IMR-90 (cell line): ENCODE measurements at regions not wholly inside any gene's neighbourhood (a gene's known extent, or its start where the extent isn't known, plus 50 kb on each side); places are given as distances from the start of the nearest gene placed in this dataset.

Experiments
- ATAC-seq: fragments of 200-7000 bp; cut with Tn5 transposase; 2 replicates; pipeline ENCODE4 v1.9.1; 2020; ENCODE audit warnings: low read depth, mild to moderate bottlenecking, moderate library complexity
- BruUV-seq: library from RNA; stranded (reverse); fragments of 400-500 nt; replicated peaks from 2 replicates; lab custom pipeline; 2021; lab: Mats Ljungman, UMichigan
- CTCF ChIA-PET: fragments of 300-600 bp; formaldehyde crosslinking; extraction: SDS; loops from one replicate; lab custom pipeline; 2021; ENCODE audit warnings: antibody characterized with exemption; lab: Yijun Ruan, JAX
- POLR2A ChIA-PET: fragments of 300-600 bp; sonication (Branson Sonifier 250); formaldehyde crosslinking; loops from one replicate; lab custom pipeline; 2022; ENCODE audit warnings: antibody characterized with exemption; ENCODE audit not compliant: unreplicated experiment; lab: Charles Lee
- DNase-seq: peaks from one replicate; pipeline ENCODE4 v3.0.0; 2013
- H2AFZ ChIP-seq: replicated peaks from 2 replicates; pipeline ENCODE3; 2013; ENCODE audit warnings: low read length, mild to moderate bottlenecking; ENCODE audit not compliant: poor library complexity
- H2AK5ac ChIP-seq: 2 replicates; pipeline ENCODE4 v1.6.1; 2013; ENCODE audit warnings: low read depth, low read length, inconsistent platforms
- H2AK9ac ChIP-seq: replicated peaks from 2 replicates; pipeline ENCODE3; 2013; ENCODE audit warnings: mild to moderate bottlenecking, low read depth, low read length, moderate library complexity; ENCODE audit not compliant: poor library complexity
- H2BK120ac ChIP-seq: 2 replicates; pipeline ENCODE4 v1.6.1; 2013; ENCODE audit warnings: low read depth, low read length, inconsistent platforms
- H2BK15ac ChIP-seq: 3 replicates; pipeline ENCODE4 v1.6.1; 2013; ENCODE audit warnings: low read depth, low read length, inconsistent platforms
- H2BK20ac ChIP-seq: 2 replicates; pipeline ENCODE4 v1.6.1; 2013; ENCODE audit warnings: low read depth, mild to moderate bottlenecking, inconsistent platforms, low read length, moderate library complexity
- H2BK5ac ChIP-seq: 2 replicates; pipeline ENCODE4 v1.6.1; 2013; ENCODE audit warnings: mild to moderate bottlenecking, low read depth, low read length, inconsistent platforms; ENCODE audit not compliant: poor library complexity, severe bottlenecking
- H3K14ac ChIP-seq: replicated peaks from 2 replicates; pipeline ENCODE4 v1.6.1; 2013; ENCODE audit warnings: low read depth, low read length, inconsistent platforms
- H3K18ac ChIP-seq: 2 replicates; pipeline ENCODE4 v1.6.1; 2013; ENCODE audit warnings: low read depth, low read length, control low read depth
- H3K23ac ChIP-seq: 2 replicates; pipeline ENCODE4 v1.6.1; 2013; ENCODE audit warnings: low read depth, low read length, inconsistent platforms
- H3K27ac ChIP-seq: 2 replicates; pipeline ENCODE4 v1.5.1; 2013; ENCODE audit warnings: mild to moderate bottlenecking, control low read depth, low read length; ENCODE audit not compliant: insufficient read depth
- H3K27me3 ChIP-seq: 2 replicates; pipeline ENCODE4 v1.6.1; 2013; ENCODE audit warnings: low read length; ENCODE audit not compliant: control insufficient read depth, insufficient read depth
- H3K36me3 ChIP-seq: 2 replicates; pipeline ENCODE4 v1.6.1; 2013; ENCODE audit warnings: low read length, mixed read lengths; ENCODE audit not compliant: control insufficient read depth, insufficient read depth
- H3K4ac ChIP-seq: 2 replicates; pipeline ENCODE4 v1.6.1; 2013; ENCODE audit warnings: low read depth, low read length, inconsistent platforms
- H3K4me1 ChIP-seq: 2 replicates; pipeline ENCODE4 v1.6.1; 2013; ENCODE audit warnings: low read length, mixed read lengths; ENCODE audit not compliant: control insufficient read depth, insufficient read depth
- H3K4me2 ChIP-seq: 2 replicates; pipeline ENCODE4 v1.6.1; 2013; ENCODE audit warnings: low read depth, mild to moderate bottlenecking, control low read depth, low read length, moderate library complexity
- H3K4me3 ChIP-seq: 2 replicates; pipeline ENCODE4 v1.5.1; 2013; ENCODE audit warnings: low read depth, mild to moderate bottlenecking, control low read depth, low read length, moderate library complexity; ENCODE audit not compliant: insufficient read depth
- H3K56ac ChIP-seq: 2 replicates; pipeline ENCODE4 v1.6.1; 2013; ENCODE audit warnings: low read length, inconsistent platforms; ENCODE audit not compliant: insufficient read depth; ENCODE audit errors: extremely low read depth
- H3K79me1 ChIP-seq, 2 experiments: 2 replicates each; pipeline ENCODE4 v1.6.1; 2013; ENCODE audit warnings: low read length in 2 of 2, inconsistent platforms in 1 of 2, low read depth in 1 of 2
- H3K9ac ChIP-seq: 2 replicates; pipeline ENCODE4 v1.6.1; 2013; ENCODE audit warnings: low read depth, low read length, control low read depth
- H3K9me1 ChIP-seq: 2 replicates; pipeline ENCODE4 v1.6.1; 2013; ENCODE audit warnings: low read length, inconsistent platforms; ENCODE audit not compliant: insufficient read depth
- H3K9me3 ChIP-seq: 2 replicates; pipeline ENCODE4 v1.6.1; 2013; ENCODE audit warnings: low read length; ENCODE audit not compliant: control insufficient read depth, insufficient read depth
- H4K20me1 ChIP-seq: 2 replicates; pipeline ENCODE4 v1.6.1; 2013; ENCODE audit warnings: low read length, inconsistent platforms; ENCODE audit not compliant: insufficient read depth
- H4K5ac ChIP-seq: 2 replicates; pipeline ENCODE4 v1.6.1; 2013; ENCODE audit warnings: mild to moderate bottlenecking, low read depth, low read length, control low read depth
- H4K8ac ChIP-seq, 2 experiments: 2 replicates each; pipeline ENCODE4 v1.6.1; 2013; ENCODE audit warnings: low read depth in 2 of 2, low read length in 2 of 2, control low read depth in 1 of 2, inconsistent platforms in 1 of 2
- H4K91ac ChIP-seq: 2 replicates; pipeline ENCODE4 v1.6.1; 2013; ENCODE audit warnings: low read depth, low read length, inconsistent platforms; ENCODE audit not compliant: insufficient read depth
- BHLHE40 ChIP-seq: fragments of 150-350 bp; IDR thresholded peaks from 2 replicates; pipeline ENCODE4 v1.6.1; 2016; ENCODE audit warnings: mild to moderate bottlenecking, low read depth, low read length
- CEBPB ChIP-seq: IDR thresholded peaks from 2 replicates; pipeline ENCODE4 v1.6.1; 2012; ENCODE audit warnings: low read depth, low read length, improper control_type of control experiment
- CHD1 ChIP-seq: IDR thresholded peaks from 2 replicates; pipeline ENCODE4 v1.6.1; 2012; ENCODE audit warnings: low read depth, low read length, improper control_type of control experiment
- CTCF ChIP-seq: conservative IDR thresholded peaks from 2 replicates; pipeline ENCODE4 v1.5.1; 2012; ENCODE audit warnings: mild to moderate bottlenecking, low read depth, low read length, improper control_type of control experiment
- ELK1 ChIP-seq: fragments of 150-350 bp; IDR thresholded peaks from 2 replicates; pipeline ENCODE4 v1.6.1; 2016; ENCODE audit warnings: low read depth, mild to moderate bottlenecking, low read length, moderate library complexity, borderline replicate concordance
- FOS ChIP-seq: fragments of 150-350 bp; IDR thresholded peaks from 2 replicates; pipeline ENCODE4 v1.6.1; 2016; ENCODE audit warnings: low read depth, low read length
- MAFK ChIP-seq: IDR thresholded peaks from 2 replicates; pipeline ENCODE4 v1.6.1; 2012; ENCODE audit warnings: low read depth, low read length, improper control_type of control experiment
- MAZ ChIP-seq: IDR thresholded peaks from 2 replicates; pipeline ENCODE4 v1.6.1; 2012; ENCODE audit warnings: low read depth, mild to moderate bottlenecking, low read length, improper control_type of control experiment, moderate library complexity, borderline replicate concordance
- MXI1 ChIP-seq: IDR thresholded peaks from 2 replicates; pipeline ENCODE4 v1.6.1; 2012; ENCODE audit warnings: low read depth, mild to moderate bottlenecking, low read length, moderate library complexity, borderline replicate concordance
- NFE2L2 ChIP-seq: fragments of 150-350 bp; IDR thresholded peaks from 2 replicates; pipeline ENCODE4 v1.6.1; 2016; ENCODE audit warnings: low read depth, mild to moderate bottlenecking, low read length
- POLR2A ChIP-seq: IDR thresholded peaks from 2 replicates; pipeline ENCODE4 v1.6.1; 2012; ENCODE audit warnings: mild to moderate bottlenecking, low read depth, low read length
- RAD21 ChIP-seq: IDR thresholded peaks from 2 replicates; pipeline ENCODE4 v1.6.1; 2012; ENCODE audit warnings: low read length, improper control_type of control experiment
- RCOR1 ChIP-seq: IDR thresholded peaks from 2 replicates; pipeline ENCODE4 v1.6.1; 2012; ENCODE audit warnings: mild to moderate bottlenecking, low read length, improper control_type of control experiment; ENCODE audit not compliant: insufficient replicate concordance
- RFX5 ChIP-seq: IDR thresholded peaks from 2 replicates; pipeline ENCODE4 v1.8.0; 2012; ENCODE audit warnings: low read depth, mild to moderate bottlenecking, low read length, moderate library complexity
- SMC3 ChIP-seq: fragments of 150-350 bp; IDR thresholded peaks from 2 replicates; pipeline ENCODE4 v1.6.1; 2016; ENCODE audit warnings: low read depth, mild to moderate bottlenecking, antibody characterized with exemption, low read length, moderate library complexity
- USF2 ChIP-seq: fragments of 150-350 bp; IDR thresholded peaks from 2 replicates; pipeline ENCODE4 v1.6.1; 2017; ENCODE audit warnings: mild to moderate bottlenecking, antibody characterized with exemption, low read length, low read depth
- WGBS, 2 experiments: methylation state at CpG; one replicate each; pipeline versions ENCODE4 v1.1.5 to v1.1.7; 2013; ENCODE audit warnings: missing lambda C conversion rate in 2 of 2; ENCODE audit not compliant: insufficient read length in 1 of 2; ENCODE audit errors: extremely low coverage in 2 of 2; 5-methylcytosine and 5-hydroxymethylcytosine counted together
- dilution Hi-C: fragments of 300-500 bp; cut with HindIII; formaldehyde crosslinking; loops from one replicate; pipeline ENCODE4 v1.14.3; 2018; ENCODE audit warnings: low sequenced_read_pairs; ENCODE audit not compliant: unreplicated experiment
- in situ Hi-C: fragments of 300-500 bp; cut with MboI; formaldehyde crosslinking; loops from 3 replicates; pipeline ENCODE4 v1.14.3; 2019; ENCODE audit warnings: low sequenced_read_pairs, inconsistent platforms, mixed read lengths
- intact Hi-C: fragments of 100-400 bp; cut with micrococcal nuclease; formaldehyde crosslinking; loops from 2 replicates; pipeline ENCODE4 v1.10.0; 2022

- no peak overlapping the region for H3K14ac ChIP-seq
- CTCF ChIA-PET = interaction anchor here (0.5 kb wide), 1 partner anchor 62 kb away, joined by 3 read pairs; no protein-coding TSS in a partner anchor
- no peak overlapping the region for H2BK5ac ChIP-seq
- H2BK15ac ChIP-seq = no peak overlapping the region
- no peak overlapping the region for H4K5ac ChIP-seq
- H2AK5ac ChIP-seq = no peak overlapping the region
- H4K91ac ChIP-seq = no peak overlapping the region
- H3K4me2 ChIP-seq = no peak overlapping the region
- no peak overlapping the region for H3K4ac ChIP-seq
- H3K79me1 ChIP-seq = no peaks in the 10 kb centered on the region
- peak overlapping the region; percentile 26 for H2AFZ ChIP-seq
- no peak overlapping the region for H3K18ac ChIP-seq
- H3K4me1 ChIP-seq = no peaks in the 10 kb centered on the region
- H4K20me1 ChIP-seq = no peaks in the 10 kb centered on the region
- H2BK20ac ChIP-seq = no peak overlapping the region
- no CpG with 5 or more reads among the region's 4 CpGs for whole genome bisulfite sequencing, 2 experiments
- no peak overlapping the region for H2AK9ac ChIP-seq
- BruUV-seq = no TSS peak
- H3K4me3 ChIP-seq = no peak overlapping the region
- in situ Hi-C loops = no loop called here
- H3K27ac ChIP-seq = no peak overlapping the region
- no peak for ATAC-seq
- no peak overlapping the region for H3K9ac ChIP-seq
- dilution Hi-C loops = no loop called here
- DNase-seq = peak; percentile 6
- H4K8ac ChIP-seq = no peak overlapping the region
- TF ChIP-seq ELK1 (no peak), RAD21 (no peak), MAFK (no peak), SMC3 (no peak), MXI1 (no peak), POLR2A (no peak), CEBPB (no peak), NFE2L2 (no peak), MAZ (no peak), CHD1 (no peak), RFX5 (no peak), RCOR1 (no peak), USF2 (no peak), FOS (no peak), CTCF (no peak), BHLHE40 (no peak)
- H3K27me3 ChIP-seq = no peaks in the 10 kb centered on the region
- no peak overlapping the region for H3K23ac ChIP-seq
- no peak overlapping the region for H3K56ac ChIP-seq
- no peak overlapping the region for H2BK120ac ChIP-seq
- intact Hi-C loops = no loop called here
- H3K36me3 ChIP-seq = no peaks in the 10 kb centered on the region
- POLR2A ChIA-PET = no interaction called here
- no peaks in the 10 kb centered on the region for H3K9me1 ChIP-seq
- no peaks in the 10 kb centered on the region for H3K9me3 ChIP-seq
These were observed 302.9 kb upstream of the DPPA4 start for GRCh38 chr3:109640146-109640652.
